GM12891 (cell line): ENCODE measurements at regions not wholly inside any gene's neighbourhood (a gene's known extent, or its start where the extent isn't known, plus 50 kb on each side); places are given as distances from the start of the nearest gene placed in this dataset.

ENCODE experiments used
- DNase-seq: peaks from one replicate; pipeline ENCODE4 v3.0.0; 2011; ENCODE audit warnings: low spot score; ENCODE audit not compliant: insufficient read length
- FAIRE-seq: peaks from 2 replicates; lab custom pipeline; 2011; peaks lifted over from hg19 to GRCh38; lab: Jason Lieb, UNC
- PAX5 ChIP-seq: IDR thresholded peaks from 2 replicates; pipeline ENCODE4 v1.6.1; 2011; ENCODE audit warnings: low read length, moderate library complexity, mild to moderate bottlenecking; ENCODE audit not compliant: insufficient read depth, severe bottlenecking
- POLR2A ChIP-seq: IDR thresholded peaks from 2 replicates; pipeline ENCODE4 v1.6.1; 2011; ENCODE audit warnings: low read depth, low read length, control low read depth
- POLR2AphosphoS5 ChIP-seq: IDR thresholded peaks from 2 replicates; pipeline ENCODE4 v1.6.1; 2011; ENCODE audit warnings: low read depth, low read length, control low read depth
- POU2F2 ChIP-seq: IDR thresholded peaks from 2 replicates; pipeline ENCODE4 v1.6.1; 2011; ENCODE audit warnings: low read depth, mild to moderate bottlenecking, control low read depth, low read length, moderate library complexity
- SPI1 ChIP-seq: IDR thresholded peaks from 2 replicates; pipeline ENCODE4 v1.6.1; 2011; ENCODE audit warnings: low read depth, low read length, control low read depth
- TAF1 ChIP-seq: IDR thresholded peaks from 2 replicates; pipeline ENCODE4 v1.6.1; 2011; ENCODE audit warnings: low read depth, low read length, control low read depth

DNA sequence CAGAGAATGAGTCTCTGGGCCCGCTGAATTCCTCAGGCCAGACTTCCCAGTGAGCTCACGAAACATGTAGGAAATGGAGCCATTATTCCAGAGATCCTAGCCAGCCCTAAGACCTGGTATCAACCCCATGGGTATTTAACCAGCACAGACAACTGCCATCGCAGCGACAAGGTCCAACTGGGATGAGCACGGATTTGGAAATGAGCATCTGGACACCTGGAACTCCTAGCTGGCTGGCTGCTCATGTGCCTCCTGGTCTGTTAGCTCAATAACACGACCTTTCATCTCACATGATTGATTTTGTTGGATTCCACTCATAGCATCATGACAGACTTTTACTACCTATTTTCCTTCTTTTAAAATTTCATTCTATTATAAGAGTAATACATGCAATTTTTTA is 51.0 kb downstream of the POU3F3 start:
- DNase-seq = no peak
- no peak for FAIRE-seq
- TF ChIP-seq POLR2AphosphoS5 (no peak), TAF1 (no peak), POU2F2 (no peak), SPI1 (no peak), PAX5 (no peak)

GRCh38 chr2:104909317-104909716 is 55.4 kb downstream of the POU3F3 start:
- FAIRE-seq (no peak), DNase-seq (no peak)
- TF ChIP-seq POLR2A = no peak
- TF ChIP-seq TAF1 = no peak
- TF ChIP-seq POU2F2 = no peak
- no peak for TF ChIP-seq PAX5
- TF ChIP-seq POLR2AphosphoS5 = no peak
- no peak for TF ChIP-seq SPI1

DNA sequence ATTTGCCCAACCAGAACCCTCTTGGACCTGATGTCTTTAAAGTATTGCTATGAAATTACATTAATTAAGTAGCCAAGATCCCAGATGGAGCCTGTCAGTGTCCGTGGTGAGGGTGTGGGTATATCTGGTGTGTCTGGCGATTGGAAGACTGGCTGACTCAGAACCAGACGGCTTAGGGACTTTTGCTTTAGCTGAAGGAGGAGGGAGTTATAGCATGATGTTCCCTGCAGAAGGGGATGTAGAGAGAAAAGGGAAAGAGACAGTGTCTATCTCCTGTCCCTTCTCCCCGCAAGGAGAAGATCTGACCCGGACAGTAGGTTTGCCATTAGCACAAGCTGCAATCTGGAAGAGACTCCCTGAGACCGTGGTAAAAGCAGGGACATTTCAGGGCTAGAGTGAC is 60.6 kb downstream of the POU3F3 start:
- DNase-seq (no peak), FAIRE-seq (no peak)
- TF ChIP-seq SPI1 (no peak), TAF1 (no peak), POU2F2 (no peak), PAX5 (no peak), POLR2A (no peak), POLR2AphosphoS5 (no peak)

GRCh38 chr2:104915107-104915793 is 61.3 kb downstream of the POU3F3 start:
- DNase-seq = no peak
- FAIRE-seq = no peak
- TF ChIP-seq POLR2AphosphoS5 (no peak), PAX5 (no peak), POLR2A (no peak), SPI1 (no peak), TAF1 (no peak), POU2F2 (no peak)

GRCh38 chr2:104919127-104919526 is 65.2 kb downstream of the POU3F3 start:
- TF ChIP-seq POLR2A (no peak), POLR2AphosphoS5 (no peak), POU2F2 (no peak), PAX5 (no peak), SPI1 (no peak), TAF1 (no peak)
- DNase-seq (no peak), FAIRE-seq (no peak)

DNA sequence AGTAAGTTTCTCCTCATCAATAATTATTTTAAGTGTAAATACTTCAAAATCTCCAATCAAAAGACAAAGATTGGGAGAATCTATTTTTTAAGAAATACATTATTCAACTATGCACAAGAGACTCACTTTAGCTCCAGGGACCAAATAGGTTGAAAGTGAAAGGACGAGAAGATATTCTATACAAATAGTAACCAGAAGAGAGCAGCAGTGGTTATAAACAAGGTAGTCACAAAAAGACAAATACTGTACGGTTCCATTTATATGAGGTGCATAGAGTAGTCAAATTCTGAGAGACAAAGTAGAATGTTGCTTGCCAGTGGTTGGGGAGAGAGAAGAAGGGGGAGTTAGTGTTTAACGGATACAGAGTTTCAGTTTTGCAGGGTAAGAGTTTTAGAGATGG is 69.8 kb downstream of the POU3F3 start:
- FAIRE-seq (no peak), DNase-seq (no peak)
- TF ChIP-seq POLR2AphosphoS5 (no peak), POU2F2 (no peak), PAX5 (no peak), TAF1 (no peak), POLR2A (no peak), SPI1 (no peak)

- no peak for DNase-seq
- FAIRE-seq = no peak
- TF ChIP-seq POLR2AphosphoS5 (no peak), TAF1 (no peak), SPI1 (no peak), POLR2A (no peak), POU2F2 (no peak), PAX5 (no peak)
Measured at GRCh38 chr2:104929663-104930062, 75.7 kb downstream of the POU3F3 start.

- DNase-seq = no peak
- no peak for FAIRE-seq
- no peak for TF ChIP-seq POU2F2
- no peak for TF ChIP-seq POLR2AphosphoS5
- TF ChIP-seq POLR2A = no peak
- TF ChIP-seq PAX5 = no peak
- TF ChIP-seq SPI1 = no peak
- TF ChIP-seq TAF1 = no peak
Measured at GRCh38 chr2:104930732-104931131, 76.8 kb downstream of the POU3F3 start.

DNA sequence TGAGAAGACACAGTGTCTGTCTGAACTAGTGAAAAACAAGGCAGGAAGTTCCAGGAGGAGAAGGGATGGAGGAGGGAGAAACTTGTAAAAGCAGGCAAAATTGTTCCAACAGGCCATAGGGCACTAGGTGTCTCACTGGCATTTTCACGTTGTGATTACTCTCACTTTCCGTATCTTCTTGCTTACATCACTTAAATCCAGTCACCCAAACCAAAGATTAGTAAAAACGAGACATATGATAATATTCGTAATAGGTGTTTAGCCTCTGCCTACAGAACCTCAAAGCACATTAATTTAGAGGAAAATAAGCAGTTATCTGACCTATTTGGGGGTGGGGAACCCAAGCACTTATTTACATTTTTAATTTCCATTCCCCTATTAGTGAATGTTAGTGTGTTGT is 78.3 kb downstream of the POU3F3 start:
- FAIRE-seq (no peak), DNase-seq (no peak)
- TF ChIP-seq POLR2A = no peak
- TF ChIP-seq SPI1 = no peak
- TF ChIP-seq TAF1 = no peak
- TF ChIP-seq POU2F2 = no peak
- no peak for TF ChIP-seq POLR2AphosphoS5
- no peak for TF ChIP-seq PAX5
